Tibial artery (tissue), 4 donors: ENCODE measurements at regions not wholly inside any gene's neighbourhood (a gene's known extent, or its start where the extent isn't known, plus 50 kb on each side); places are given as distances from the start of the nearest gene placed in this dataset.

ENCODE experiments used
- DNase-seq, 2 donors: peaks; one replicate each; pipeline ENCODE4 v3.0.0-alpha.2; 2019
- H3K27ac ChIP-seq, 2 donors: fragments of 200-600 bp; sonication (generic) in 1 of 2; 1 replicate in 1 of 2; 2 replicates in 1 of 2; pipeline ENCODE4 v1.5.1; 2018 to 2019; ENCODE audit warnings: mild to moderate bottlenecking in 1 of 2
- H3K27me3 ChIP-seq, 2 donors: fragments of 200-600 bp; sonication (generic) in 1 of 2; one replicate each; pipeline versions ENCODE4 v1.5.1 to v1.6.0; 2016 to 2019
- H3K36me3 ChIP-seq, 3 donors: fragments of 200-600 bp; sonication (generic) in 2 of 3; one replicate each; pipeline ENCODE4 v1.5.1; 2016 to 2019; ENCODE audit warnings: mild to moderate bottlenecking in 2 of 3
- H3K4me1 ChIP-seq, 4 donors: fragments of 200-600 bp; sonication (generic) in 2 of 4; 1 replicate in 3 of 4; 2 replicates in 1 of 4; pipeline ENCODE4 v1.5.1; 2016 to 2019
- H3K4me3 ChIP-seq, 2 donors: fragments of 200-600 bp; sonication (generic) in 1 of 2; 1 replicate in 1 of 2; 2 replicates in 1 of 2; pipeline ENCODE4 v1.5.1; 2018 to 2019; ENCODE audit warnings: mild to moderate bottlenecking in 2 of 2
- H3K9me3 ChIP-seq, 3 donors: fragments of 200-600 bp; sonication (generic) in 1 of 3; one replicate each; pipeline ENCODE4 v1.5.1; 2016 to 2019
- CTCF ChIP-seq, 2 experiments: fragments of 200-600 bp in 1 of 2; fragments of 450-650 bp in 1 of 2; IDR thresholded peaks; one replicate each; pipeline ENCODE4 v1.5.1; 2017 to 2019; ENCODE audit warnings: antibody characterized with exemption in 2 of 2, mild to moderate bottlenecking in 1 of 2, moderate library complexity in 1 of 2
- intact Hi-C: fragments of 100-400 bp; cut with DNase I; formaldehyde crosslinking; loops from one replicate; pipeline ENCODE4 v1.15.0; 2023; ENCODE audit warnings: low total_unique reads

GRCh38 chr2:240329116-240329665 is 106.3 kb upstream of the GPC1 start:
- H3K27me3 ChIP-seq: peaks cover 0 to 12% of the 10 kb centered on the region in 2 donors
- intact Hi-C loops: no loop called here
- TF ChIP-seq CTCF (IDR thresholded peaks at IDR 0.05): no peak
- no peak overlapping the region for H3K27ac ChIP-seq
- no peak for DNase-seq
- H3K4me3 ChIP-seq: no peak overlapping the region
- no peaks in the 10 kb centered on the region for H3K4me1 ChIP-seq
- peaks cover 0 to 6% (median 0%) of the 10 kb centered on the region in 3 donors for H3K9me3 ChIP-seq
- H3K36me3 ChIP-seq: no peaks in the 10 kb centered on the region

- no peaks in the 10 kb centered on the region for H3K36me3 ChIP-seq
These were observed 105.7 kb upstream of the GPC1 start for GRCh38 chr2:240329778-240330177.

GRCh38 chr2:240333985-240334384 is 101.5 kb upstream of the GPC1 start:
- H3K27ac ChIP-seq: no peak overlapping the region
- H3K4me1 ChIP-seq: no peaks in the 10 kb centered on the region
- DNase-seq: no peak

More at GRCh38 chr2:240329778-240330177, 105.7 kb upstream of the GPC1 start:
- Histone ChIP-seq H3K27ac (no peak overlapping the region), H3K9me3 (peaks cover 0 to 6% (median 0%) of the 10 kb centered on the region in 3 donors), H3K27me3 (peaks cover 0 to 6% of the 10 kb centered on the region in 2 donors), H3K4me1 (no peaks in the 10 kb centered on the region), H3K4me3 (no peak overlapping the region)
- intact Hi-C loops: no loop called here
- DNase-seq: no peak
- no peak for TF ChIP-seq CTCF (IDR thresholded peaks at IDR 0.05)

GRCh38 chr2:240335061-240335460 is 100.4 kb upstream of the GPC1 start:
- no peaks in the 10 kb centered on the region for H3K4me1 ChIP-seq
- H3K27me3 ChIP-seq: peaks cover 0 to 12% of the 10 kb centered on the region in 2 donors
- intact Hi-C loops: no loop called here
- no peak for TF ChIP-seq CTCF (IDR thresholded peaks at IDR 0.05)
- no peak for DNase-seq
- no peak overlapping the region for H3K27ac ChIP-seq
- no peak overlapping the region for H3K4me3 ChIP-seq
- peaks cover 0 to 6% (median 0%) of the 10 kb centered on the region in 3 donors for H3K9me3 ChIP-seq
- H3K36me3 ChIP-seq: no peaks in the 10 kb centered on the region

More at GRCh38 chr2:240333985-240334384, 101.5 kb upstream of the GPC1 start:
- H3K27me3 ChIP-seq: peaks cover 0 to 14% of the 10 kb centered on the region in 2 donors
- no peak for TF ChIP-seq CTCF (IDR thresholded peaks at IDR 0.05)
- peaks cover 0 to 6% (median 0%) of the 10 kb centered on the region in 3 donors for H3K9me3 ChIP-seq
- no peaks in the 10 kb centered on the region for H3K36me3 ChIP-seq
- no peak overlapping the region for H3K4me3 ChIP-seq
- intact Hi-C loops: no loop called here

GRCh38 chr2:240336820-240337427 is 98.5 kb upstream of the GPC1 start:
- H3K4me3 ChIP-seq: no peak overlapping the region
- H3K27me3 ChIP-seq: peaks cover 0 to 12% of the 10 kb centered on the region in 2 donors
- DNase-seq: no peak
- H3K36me3 ChIP-seq: no peaks in the 10 kb centered on the region
- intact Hi-C loops: no loop called here
- H3K27ac ChIP-seq: no peak overlapping the region
- no peaks in the 10 kb centered on the region for H3K4me1 ChIP-seq
- no peak for TF ChIP-seq CTCF (IDR thresholded peaks at IDR 0.05)
- H3K9me3 ChIP-seq: no peaks in the 10 kb centered on the region
